SH-SY5Y (cell line): ENCODE measurements at regions not wholly inside any gene's neighbourhood (a gene's known extent, or its start where the extent isn't known, plus 50 kb on each side); places are given as distances from the start of the nearest gene placed in this dataset.

Experiments
- GATA2 ChIP-seq: IDR thresholded peaks from 2 replicates; pipeline ENCODE4 v1.6.1; 2011; ENCODE audit warnings: mild to moderate bottlenecking, low read depth, low read length
- GATA3 ChIP-seq: IDR thresholded peaks from 2 replicates; pipeline ENCODE4 v1.6.1; 2011; ENCODE audit warnings: low read depth, mild to moderate bottlenecking, low read length, moderate library complexity

DNA sequence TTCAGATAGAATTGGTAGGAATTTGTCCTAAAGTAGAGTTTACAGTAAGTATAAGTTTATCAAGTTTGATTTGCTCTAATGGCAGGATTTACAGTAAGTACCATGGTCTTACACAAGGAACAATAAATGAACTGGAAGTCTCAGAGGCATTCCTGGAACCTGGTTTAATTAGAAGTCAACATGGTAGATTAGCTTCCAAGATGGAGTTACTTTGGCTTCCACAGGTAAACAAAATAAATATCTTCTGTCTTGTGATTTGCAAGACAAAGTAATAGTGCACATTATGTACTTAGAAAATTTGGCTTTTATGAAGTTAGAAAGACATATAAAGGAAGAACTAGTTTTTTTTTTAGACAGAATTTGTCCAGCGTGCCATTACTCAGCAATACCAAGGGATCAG is 190.7 kb downstream of the GLUD2 start:
- TF ChIP-seq GATA2 (no peak), GATA3 (no peak)
